Ascending aorta (tissue), 2 donors: ENCODE measurements at regions not wholly inside any gene's neighbourhood (a gene's known extent, or its start where the extent isn't known, plus 50 kb on each side); places are given as distances from the start of the nearest gene placed in this dataset.

Experiments
- DNase-seq, 2 donors: peaks; one replicate each; pipeline ENCODE4 v3.0.0-alpha.2; 2019; ENCODE audit warnings: low spot score in 2 of 2
- H3K27ac ChIP-seq, 2 donors: fragments of 200-600 bp; sonication (generic); one replicate each; pipeline ENCODE4 v1.5.1; 2016 to 2017; ENCODE audit warnings: mild to moderate bottlenecking in 1 of 2
- H3K27me3 ChIP-seq: fragments of 200-600 bp; sonication (generic); one replicate; pipeline ENCODE4 v1.5.1; 2017
- H3K36me3 ChIP-seq, 2 donors: fragments of 200-600 bp; sonication (generic); one replicate each; pipeline ENCODE4 v1.5.1; 2016
- H3K4me1 ChIP-seq, 2 donors: fragments of 200-600 bp; sonication (generic); one replicate each; pipeline ENCODE4 v1.5.1; 2016 to 2017; ENCODE audit warnings: mild to moderate bottlenecking in 1 of 2
- H3K4me3 ChIP-seq, 2 donors: fragments of 200-600 bp; sonication (generic); one replicate each; pipeline ENCODE4 v1.5.1; 2016 to 2017; ENCODE audit warnings: mild to moderate bottlenecking in 1 of 2
- H3K9me3 ChIP-seq, 2 donors: fragments of 200-600 bp; sonication (generic); one replicate each; pipeline ENCODE4 v1.5.1; 2016
- CTCF ChIP-seq, 3 experiments: fragments of 200-600 bp in 2 of 3; fragments of 450-650 bp in 1 of 3; sonication (generic) in 2 of 3; IDR thresholded peaks; one replicate each; pipeline ENCODE4 v1.5.1; 2016 to 2019; ENCODE audit warnings: antibody characterized with exemption in 3 of 3, mild to moderate bottlenecking in 1 of 3, moderate library complexity in 1 of 3
- intact Hi-C: fragments of 100-400 bp; cut with DNase I; formaldehyde crosslinking; loops from one replicate; pipeline ENCODE4 v1.15.1; 2023

DNA sequence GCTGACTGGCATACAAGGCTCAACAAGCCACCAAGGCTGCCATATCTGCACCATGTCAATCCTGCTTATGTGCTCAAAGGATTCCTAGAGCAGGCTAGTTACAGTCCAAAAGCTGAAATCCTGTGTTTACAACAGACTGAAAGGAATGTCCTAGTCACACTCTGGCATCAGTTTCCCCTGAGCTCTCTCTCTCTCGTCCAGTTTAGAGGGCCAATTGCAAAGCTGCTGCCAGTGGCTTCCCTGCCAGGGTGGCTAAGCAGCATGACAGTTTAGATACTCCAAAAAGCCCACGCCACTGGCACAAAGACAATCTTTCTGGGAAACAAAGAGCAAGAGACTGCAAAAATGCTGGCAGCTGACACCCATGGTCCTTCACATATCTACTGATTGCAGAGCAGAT, 392.1 kb downstream of the RPS29 start:
- DNase-seq, result no peak
- Histone ChIP-seq H3K27me3 (no peaks in the 10 kb centered on the region), H3K27ac (no peak overlapping the region), H3K4me1 (no peaks in the 10 kb centered on the region), H3K4me3 (no peak overlapping the region), H3K9me3 (no peaks in the 10 kb centered on the region), H3K36me3 (no peaks in the 10 kb centered on the region)
- intact Hi-C loops, result no loop called here
- no peak for TF ChIP-seq CTCF (IDR thresholded peaks at IDR 0.05)

- Histone ChIP-seq H3K27ac (no peak overlapping the region), H3K27me3 (no peaks in the 10 kb centered on the region), H3K4me1 (no peaks in the 10 kb centered on the region), H3K36me3 (no peaks in the 10 kb centered on the region), H3K9me3 (no peaks in the 10 kb centered on the region), H3K4me3 (no peak overlapping the region)
- no peak for DNase-seq
- intact Hi-C loops, result no loop called here
- TF ChIP-seq CTCF (IDR thresholded peaks at IDR 0.05), result no peak
Measured at GRCh38 chr14:49193332-49194065, 392.7 kb downstream of the RPS29 start.

- no peak for DNase-seq
- Histone ChIP-seq H3K4me1 (no peaks in the 10 kb centered on the region), H3K4me3 (no peak overlapping the region), H3K27me3 (no peaks in the 10 kb centered on the region), H3K9me3 (peaks cover 0 to 6% of the 10 kb centered on the region in 2 donors), H3K36me3 (no peaks in the 10 kb centered on the region), H3K27ac (no peak overlapping the region)
- intact Hi-C loops, result no loop called here
- TF ChIP-seq CTCF (IDR thresholded peaks at IDR 0.05), result no peak
Measured at GRCh38 chr14:49191380-49191779, 394.8 kb downstream of the RPS29 start.

DNA sequence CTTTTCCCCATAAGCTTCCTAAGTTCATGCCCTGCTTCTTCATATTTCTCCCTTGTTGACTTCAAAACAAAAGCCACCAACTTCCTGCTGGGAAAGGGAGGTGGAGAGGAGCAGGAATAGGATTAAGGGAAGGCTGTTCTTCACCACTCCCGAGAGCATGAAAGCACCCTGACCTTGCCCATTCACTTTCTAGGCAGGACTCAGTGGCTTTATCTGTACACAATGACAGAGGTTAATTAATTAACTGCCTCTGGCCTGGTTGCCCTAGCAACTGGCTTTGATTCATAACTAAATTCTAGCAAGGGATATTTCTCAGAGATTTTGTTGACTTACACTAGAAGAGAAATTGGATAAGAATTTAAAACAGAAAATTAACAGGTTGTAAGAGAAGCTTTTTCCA, 396.8 kb downstream of the RPS29 start:
- no peaks in the 10 kb centered on the region for H3K27me3 ChIP-seq
- H3K27ac ChIP-seq, result no peak overlapping the region
- intact Hi-C loops, result no loop called here
- no peak for TF ChIP-seq CTCF (IDR thresholded peaks at IDR 0.05)
- H3K9me3 ChIP-seq, result peaks cover 0 to 6% of the 10 kb centered on the region in 2 donors
- no peaks in the 10 kb centered on the region for H3K4me1 ChIP-seq
- no peaks in the 10 kb centered on the region for H3K36me3 ChIP-seq
- DNase-seq, result no peak
- no peak overlapping the region for H3K4me3 ChIP-seq

DNA sequence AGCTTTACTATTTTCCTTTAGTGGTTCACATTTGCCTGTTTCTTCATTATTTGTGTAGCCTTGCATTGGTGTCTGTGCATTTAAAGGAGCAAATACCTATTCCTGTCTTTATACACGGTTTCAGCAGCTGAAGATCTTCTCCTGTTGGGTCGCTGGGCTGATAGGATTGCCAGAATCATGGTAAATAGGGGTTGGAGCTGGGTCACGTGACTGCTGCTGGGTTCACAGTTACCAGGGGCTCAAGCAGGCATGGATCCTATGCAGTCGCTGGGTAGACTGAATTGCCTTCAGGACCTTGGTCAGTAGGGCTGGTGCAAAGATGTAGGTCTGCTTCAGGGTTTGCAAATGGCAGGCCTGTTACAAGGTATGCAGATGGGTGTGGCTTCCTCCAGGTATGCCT, 398.4 kb downstream of the RPS29 start:
- Histone ChIP-seq H3K9me3 (peaks cover 0 to 13% of the 10 kb centered on the region in 2 donors), H3K27ac (no peak overlapping the region), H3K4me3 (no peak overlapping the region), H3K27me3 (no peaks in the 10 kb centered on the region), H3K4me1 (no peaks in the 10 kb centered on the region), H3K36me3 (no peaks in the 10 kb centered on the region)
- no peak for TF ChIP-seq CTCF (IDR thresholded peaks at IDR 0.05)
- intact Hi-C loops, result no loop called here
- DNase-seq, result no peak
